ENCODE measurements at regions not wholly inside any gene's neighbourhood (a gene's known extent, or its start where the extent isn't known, plus 50 kb on each side); places are given as distances from the start of the nearest gene placed in this dataset.
"Not testable (repeated sequence)": the region's sequence is repeated elsewhere in the genome, so short reads cannot be mapped to it uniquely, and the experiment has no call there.

DNA sequence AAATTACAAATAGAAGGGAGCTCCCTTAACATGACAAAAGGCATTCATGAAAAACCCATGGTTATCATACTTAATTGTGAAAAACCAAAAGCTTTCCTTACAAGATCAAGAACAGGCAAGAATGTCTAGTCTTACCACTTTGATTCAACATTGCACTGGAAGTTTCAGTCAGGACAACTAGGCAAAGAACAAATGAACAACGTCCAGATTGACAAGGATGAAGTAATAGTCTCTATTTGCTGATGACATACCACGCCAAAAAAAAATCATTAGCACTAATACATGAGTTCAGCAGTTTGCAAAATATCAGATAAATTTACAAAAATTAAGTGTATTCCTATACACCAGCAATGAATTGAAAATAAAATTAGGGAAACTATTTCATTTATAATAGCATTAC, 200.2 kb downstream of the TOX3 start:
- Histone ChIP-seq H3K79me2 (ENCODE audit: insufficient read depth, low read length) (no peaks in the 10 kb centered on the region), H2AFZ (ENCODE audit: low read length) (no peak overlapping the region), H3K4me1 (ENCODE audit: insufficient read depth, low read length) (no peaks in the 10 kb centered on the region), H3K36me3 (ENCODE audit: insufficient read depth, low read length) (no peaks in the 10 kb centered on the region), H3K27ac (ENCODE audit: low read depth, low read length) (no peak overlapping the region), H3K27me3 (ENCODE audit: insufficient read depth, low read length) (no peaks in the 10 kb centered on the region), H3K4me2 (ENCODE audit: insufficient read depth, low read length) (no peak overlapping the region), H3K4me3 (ENCODE audit: insufficient read depth, low read length) (no peak overlapping the region), H3K9me3 (ENCODE audit: low read depth, low read length) (no peaks in the 10 kb centered on the region), H4K20me1 (ENCODE audit: insufficient read depth, low read length) (no peaks in the 10 kb centered on the region)
- no peak for DNase-seq (ENCODE audit: insufficient read length, low spot score, missing footprints)
- TF ChIP-seq, protein P1, sequence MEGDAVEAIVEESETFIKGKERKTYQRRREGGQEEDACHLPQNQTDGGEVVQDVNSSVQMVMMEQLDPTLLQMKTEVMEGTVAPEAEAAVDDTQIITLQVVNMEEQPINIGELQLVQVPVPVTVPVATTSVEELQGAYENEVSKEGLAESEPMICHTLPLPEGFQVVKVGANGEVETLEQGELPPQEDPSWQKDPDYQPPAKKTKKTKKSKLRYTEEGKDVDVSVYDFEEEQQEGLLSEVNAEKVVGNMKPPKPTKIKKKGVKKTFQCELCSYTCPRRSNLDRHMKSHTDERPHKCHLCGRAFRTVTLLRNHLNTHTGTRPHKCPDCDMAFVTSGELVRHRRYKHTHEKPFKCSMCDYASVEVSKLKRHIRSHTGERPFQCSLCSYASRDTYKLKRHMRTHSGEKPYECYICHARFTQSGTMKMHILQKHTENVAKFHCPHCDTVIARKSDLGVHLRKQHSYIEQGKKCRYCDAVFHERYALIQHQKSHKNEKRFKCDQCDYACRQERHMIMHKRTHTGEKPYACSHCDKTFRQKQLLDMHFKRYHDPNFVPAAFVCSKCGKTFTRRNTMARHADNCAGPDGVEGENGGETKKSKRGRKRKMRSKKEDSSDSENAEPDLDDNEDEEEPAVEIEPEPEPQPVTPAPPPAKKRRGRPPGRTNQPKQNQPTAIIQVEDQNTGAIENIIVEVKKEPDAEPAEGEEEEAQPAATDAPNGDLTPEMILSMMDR (IDR thresholded peaks at IDR 0.05; ENCODE audit: extremely low read depth, low read depth, low read length) = no peak

DNA sequence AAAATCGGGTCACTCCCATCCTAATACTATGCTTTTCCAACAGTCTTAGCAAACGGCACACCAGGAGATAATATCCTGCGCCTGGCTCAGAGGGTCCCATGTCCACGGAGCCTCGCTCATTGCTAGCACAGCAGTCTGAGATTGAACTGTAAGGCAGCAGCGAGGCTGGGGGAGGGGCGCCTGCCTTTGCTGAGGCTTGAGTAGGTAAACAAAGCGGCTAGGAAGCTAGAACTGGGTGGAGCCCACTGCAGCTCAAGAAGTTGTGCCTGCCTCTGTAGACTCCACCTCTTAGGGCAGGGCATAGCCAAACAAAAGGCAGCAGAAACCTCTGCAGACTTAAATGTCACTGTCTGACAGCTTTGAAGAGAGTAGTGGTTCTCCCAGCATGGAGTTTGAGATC, 213.3 kb downstream of the TOX3 start:
- not testable (repeated sequence) for H3K79me2 ChIP-seq (ENCODE audit: insufficient read depth, low read length); H3K27me3 ChIP-seq (ENCODE audit: insufficient read depth, low read length); H3K9me3 ChIP-seq (ENCODE audit: low read depth, low read length); H3K4me1 ChIP-seq (ENCODE audit: insufficient read depth, low read length); H3K4me3 ChIP-seq (ENCODE audit: insufficient read depth, low read length); H4K20me1 ChIP-seq (ENCODE audit: insufficient read depth, low read length); H2AFZ ChIP-seq (ENCODE audit: low read length); H3K4me2 ChIP-seq (ENCODE audit: insufficient read depth, low read length); H3K27ac ChIP-seq (ENCODE audit: low read depth, low read length); DNase-seq (ENCODE audit: insufficient read length, low spot score, missing footprints); H3K36me3 ChIP-seq (ENCODE audit: insufficient read depth, low read length)

DNA sequence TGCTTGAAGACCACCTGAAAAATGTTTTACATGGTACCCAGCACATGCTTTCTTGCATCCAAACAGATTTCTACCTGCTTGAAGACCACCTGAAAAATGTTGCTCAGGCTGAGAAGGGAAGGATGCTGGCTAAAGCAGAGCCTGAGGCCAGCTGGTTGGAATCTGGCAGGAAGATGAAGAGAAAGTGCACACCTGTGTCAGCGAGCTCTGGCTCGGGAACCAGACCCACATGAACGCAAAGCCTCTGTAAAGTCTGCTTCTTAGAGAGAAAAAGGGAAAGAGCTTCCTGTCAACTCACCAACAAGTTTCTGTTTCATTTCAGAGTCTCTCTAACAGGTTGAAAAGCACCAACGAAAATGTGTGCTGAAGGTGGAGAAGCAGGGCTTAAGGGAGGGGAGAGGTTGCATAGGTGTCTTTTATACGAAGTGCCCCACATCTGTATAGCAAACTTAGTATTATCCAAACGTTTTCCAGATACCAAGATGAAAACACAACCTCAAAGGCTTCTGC, 226.0 kb downstream of the TOX3 start:
- TF ChIP-seq, protein P1 (IDR thresholded peaks at IDR 0.05; ENCODE audit: extremely low read depth, low read depth, low read length) = no peak
- Histone ChIP-seq H3K4me3 (ENCODE audit: insufficient read depth, low read length) (no peak overlapping the region), H3K27me3 (ENCODE audit: insufficient read depth, low read length) (no peaks in the 10 kb centered on the region), H3K79me2 (ENCODE audit: insufficient read depth, low read length) (no peaks in the 10 kb centered on the region), H3K4me2 (ENCODE audit: insufficient read depth, low read length) (no peak overlapping the region), H3K27ac (ENCODE audit: low read depth, low read length) (no peak overlapping the region), H3K9me3 (ENCODE audit: low read depth, low read length) (no peaks in the 10 kb centered on the region), H4K20me1 (ENCODE audit: insufficient read depth, low read length) (no peaks in the 10 kb centered on the region), H3K4me1 (ENCODE audit: insufficient read depth, low read length) (no peaks in the 10 kb centered on the region), H3K36me3 (ENCODE audit: insufficient read depth, low read length) (no peaks in the 10 kb centered on the region), H2AFZ (ENCODE audit: low read length) (no peak overlapping the region)
- DNase-seq (ENCODE audit: insufficient read length, low spot score, missing footprints) = no peak

GRCh38 chr16:52318302-52319009, 228.5 kb downstream of the TOX3 start:
- Histone ChIP-seq H3K79me2 (ENCODE audit: insufficient read depth, low read length) (no peaks in the 10 kb centered on the region), H3K4me2 (ENCODE audit: insufficient read depth, low read length) (no peak overlapping the region), H2AFZ (ENCODE audit: low read length) (no peak overlapping the region), H3K4me3 (ENCODE audit: insufficient read depth, low read length) (no peak overlapping the region), H3K27me3 (ENCODE audit: insufficient read depth, low read length) (no peaks in the 10 kb centered on the region), H3K4me1 (ENCODE audit: insufficient read depth, low read length) (no peaks in the 10 kb centered on the region), H3K36me3 (ENCODE audit: insufficient read depth, low read length) (no peaks in the 10 kb centered on the region), H3K27ac (ENCODE audit: low read depth, low read length) (no peak overlapping the region), H3K9me3 (ENCODE audit: low read depth, low read length) (no peaks in the 10 kb centered on the region), H4K20me1 (ENCODE audit: insufficient read depth, low read length) (no peaks in the 10 kb centered on the region)
- no peak for DNase-seq (ENCODE audit: insufficient read length, low spot score, missing footprints)
- TF ChIP-seq, protein P1 (IDR thresholded peaks at IDR 0.05; ENCODE audit: extremely low read depth, low read depth, low read length) = no peak
